H1 (cell line): ENCODE measurements at regions not wholly inside any gene's neighbourhood (a gene's known extent, or its start where the extent isn't known, plus 50 kb on each side); places are given as distances from the start of the nearest gene placed in this dataset.

Experiments used
- CTCF ChIA-PET: fragments of 300-600 bp; sonication (Branson Sonifier 250); formaldehyde crosslinking; loops from one replicate; lab custom pipeline; 2021; ENCODE audit not compliant: partially characterized antibody; lab: Charles Lee
- POLR2A ChIA-PET: fragments of 300-600 bp; sonication (Branson Sonifier 250); formaldehyde crosslinking; loops from one replicate; lab custom pipeline; 2021; ENCODE audit warnings: inconsistent platforms; ENCODE audit not compliant: partially characterized antibody; lab: Charles Lee
- DNase-seq, 2 experiments: peaks; one replicate each; pipeline versions ENCODE4 v3.0.0 to v3.0.0-alpha.2; 2010 to 2022; ENCODE audit warnings: low spot score in 2 of 2, low read depth in 1 of 2, mixed read lengths in 1 of 2
- FAIRE-seq: peaks from 2 replicates; lab custom pipeline; 2011; peaks lifted over from hg19 to GRCh38; lab: Jason Lieb, UNC
- H2AFZ ChIP-seq: 2 replicates; pipeline ENCODE4 v1.8.1; 2012; ENCODE audit warnings: low read length, inconsistent platforms
- H2AK5ac ChIP-seq: 2 replicates; pipeline ENCODE4 v1.6.1; 2013; ENCODE audit warnings: low read depth, low read length
- H2BK120ac ChIP-seq: replicated peaks from 2 replicates; pipeline ENCODE3; 2013; ENCODE audit warnings: low read depth, low read length, inconsistent platforms
- H2BK12ac ChIP-seq: 2 replicates; pipeline ENCODE4 v1.6.1; 2013; ENCODE audit warnings: low read depth, low read length
- H2BK15ac ChIP-seq: 2 replicates; pipeline ENCODE4 v1.6.1; 2013; ENCODE audit warnings: low read length
- H2BK20ac ChIP-seq: 2 replicates; pipeline ENCODE4 v1.6.1; 2013; ENCODE audit warnings: low read length
- H2BK5ac ChIP-seq: 2 replicates; pipeline ENCODE4 v1.6.1; 2013; ENCODE audit warnings: low read depth, low read length
- H3K14ac ChIP-seq: 2 replicates; pipeline ENCODE4 v1.6.1; 2013; ENCODE audit warnings: inconsistent platforms; ENCODE audit not compliant: insufficient read length
- H3K18ac ChIP-seq: 2 replicates; pipeline ENCODE4 v1.6.1; 2013; ENCODE audit warnings: low read length; ENCODE audit errors: extremely low read depth
- H3K23ac ChIP-seq: 2 replicates; pipeline ENCODE4 v1.6.1; 2013; ENCODE audit warnings: inconsistent platforms; ENCODE audit not compliant: insufficient read length
- H3K23me2 ChIP-seq: 2 replicates; pipeline ENCODE4 v1.6.1; 2013; ENCODE audit warnings: low read depth, low read length
- H3K27ac ChIP-seq: 2 replicates; pipeline ENCODE4 v1.6.1; 2011; ENCODE audit warnings: low read depth, low read length, inconsistent platforms
- H3K27me3 ChIP-seq, 4 experiments: replicated peaks in 1 of 4; 1 replicate in 1 of 4; 2 replicates in 3 of 4; pipeline versions ENCODE4 v1.6.1 to v1.8.1; 2011 to 2013; ENCODE audit warnings: low read length in 3 of 4, mild to moderate bottlenecking in 3 of 4, inconsistent platforms in 2 of 4, mixed read lengths in 2 of 4, moderate library complexity in 1 of 4; ENCODE audit not compliant: control insufficient read depth in 3 of 4, insufficient read depth in 3 of 4; ENCODE audit errors: extremely low read depth in 1 of 4
- H3K36me3 ChIP-seq, 4 experiments: 2 replicates each; pipeline versions ENCODE4 v1.6.1 to v1.8.1; 2011 to 2013; ENCODE audit warnings: mild to moderate bottlenecking in 4 of 4, low read length in 3 of 4, moderate library complexity in 2 of 4, control low read depth in 1 of 4, inconsistent platforms in 1 of 4; ENCODE audit not compliant: insufficient read depth in 4 of 4, control insufficient read depth in 2 of 4
- H3K4ac ChIP-seq: replicated peaks from 2 replicates; pipeline ENCODE3; 2013; ENCODE audit warnings: low read length, low read depth, mixed read lengths, inconsistent platforms; ENCODE audit not compliant: insufficient read length
- H3K4me1 ChIP-seq, 4 experiments: replicated peaks in 1 of 4; 1 replicate in 1 of 4; 2 replicates in 3 of 4; pipeline versions ENCODE4 v1.6.1 to v1.8.1; 2011 to 2013; ENCODE audit warnings: low read length in 3 of 4, inconsistent platforms in 2 of 4, mixed read lengths in 1 of 4; ENCODE audit not compliant: insufficient read depth in 4 of 4, control insufficient read depth in 3 of 4
- H3K4me2 ChIP-seq, 2 experiments: 2 replicates each; pipeline versions ENCODE4 v1.6.1 to v1.8.1; 2011 to 2013; ENCODE audit warnings: low read depth in 2 of 2, low read length in 2 of 2, control low read depth in 1 of 2, inconsistent platforms in 1 of 2, mild to moderate bottlenecking in 1 of 2; ENCODE audit not compliant: insufficient read depth in 1 of 2
- H3K4me3 ChIP-seq, 4 experiments: fragments of 200-600, 300-600 bp in 1 of 4; sonication (generic), shearing (Covaris generic), sonication (Bioruptor Twin) in 1 of 4; 2 replicates each; pipeline versions ENCODE4 v1.5.1 to v1.8.1; 2011 to 2016; ENCODE audit warnings: low read length in 4 of 4, low read depth in 3 of 4, control low read depth in 2 of 4, inconsistent platforms in 2 of 4, mild to moderate bottlenecking in 2 of 4, mixed read lengths in 1 of 4, moderate library complexity in 1 of 4; ENCODE audit not compliant: insufficient read depth in 2 of 4; ENCODE audit errors: extremely low read depth in 1 of 4
- H3K56ac ChIP-seq: replicated peaks from 2 replicates; pipeline ENCODE3; 2013; ENCODE audit warnings: low read depth, mild to moderate bottlenecking, mixed read lengths, low read length, inconsistent platforms; ENCODE audit not compliant: insufficient read length
- H3K79me1 ChIP-seq: 2 replicates; pipeline ENCODE4 v1.6.1; 2013; ENCODE audit warnings: low read depth, low read length, control low read depth
- H3K79me2 ChIP-seq, 2 experiments: 2 replicates each; pipeline versions ENCODE4 v1.6.1 to v1.8.1; 2012 to 2013; ENCODE audit warnings: low read length in 2 of 2, mild to moderate bottlenecking in 2 of 2, inconsistent platforms in 1 of 2; ENCODE audit not compliant: insufficient read depth in 2 of 2, control insufficient read depth in 1 of 2
- H3K9ac ChIP-seq, 4 experiments: replicated peaks in 1 of 4; 1 replicate in 1 of 4; 2 replicates in 3 of 4; pipeline versions ENCODE4 v1.6.1 to v1.8.1; 2011 to 2013; ENCODE audit warnings: low read depth in 3 of 4, low read length in 3 of 4, control low read depth in 2 of 4, mild to moderate bottlenecking in 2 of 4, moderate library complexity in 2 of 4, inconsistent platforms in 1 of 4; ENCODE audit errors: extremely low read depth in 1 of 4
- H3K9me3 ChIP-seq, 2 experiments: 2 replicates each; pipeline versions ENCODE4 v1.6.1 to v1.8.1; 2012 to 2013; ENCODE audit warnings: mild to moderate bottlenecking in 2 of 2, moderate library complexity in 2 of 2, control low read depth in 1 of 2, inconsistent platforms in 1 of 2, low read depth in 1 of 2, low read length in 1 of 2, mixed read lengths in 1 of 2; ENCODE audit not compliant: insufficient read depth in 2 of 2
- H4K20me1 ChIP-seq, 2 experiments: replicated peaks in 1 of 2; 2 replicates each; pipeline versions ENCODE3 to v1.8.1; 2011 to 2013; ENCODE audit warnings: inconsistent platforms in 2 of 2, low read length in 2 of 2, mild to moderate bottlenecking in 1 of 2; ENCODE audit not compliant: insufficient read depth in 2 of 2, control insufficient read depth in 1 of 2
- H4K5ac ChIP-seq: 2 replicates; pipeline ENCODE4 v1.6.1; 2013; ENCODE audit warnings: low read length, low read depth, mixed read lengths, inconsistent platforms; ENCODE audit not compliant: insufficient read length
- H4K8ac ChIP-seq: 2 replicates; pipeline ENCODE4 v1.8.0; 2013; ENCODE audit warnings: mild to moderate bottlenecking, moderate library complexity, low read length, inconsistent platforms; ENCODE audit not compliant: insufficient read depth; ENCODE audit errors: extremely low read depth
- H4K91ac ChIP-seq: replicated peaks from 2 replicates; pipeline ENCODE3; 2013; ENCODE audit warnings: low read length, mixed read lengths, inconsistent platforms; ENCODE audit not compliant: insufficient read length
- BACH1 ChIP-seq: IDR thresholded peaks from 2 replicates; pipeline ENCODE4 v1.6.1; 2012; ENCODE audit warnings: low read length, improper control_type of control experiment
- CHD1 ChIP-seq: IDR thresholded peaks from 2 replicates; pipeline ENCODE4 v1.6.1; 2012; ENCODE audit warnings: low read depth, low read length, improper control_type of control experiment
- CTBP2 ChIP-seq: IDR thresholded peaks from 2 replicates; pipeline ENCODE4 v1.7.0; 2011; ENCODE audit warnings: borderline replicate concordance, mild to moderate bottlenecking, moderate library complexity, mixed read lengths, low read length; ENCODE audit not compliant: insufficient read depth, insufficient read length
- FOSL1 ChIP-seq: IDR thresholded peaks from 2 replicates; pipeline ENCODE4 v1.6.1; 2011; ENCODE audit warnings: mild to moderate bottlenecking, low read depth, low read length, moderate library complexity; ENCODE audit not compliant: insufficient read depth
- JUN ChIP-seq: IDR thresholded peaks from 2 replicates; pipeline ENCODE4 v1.6.1; 2011; ENCODE audit warnings: low read depth, mild to moderate bottlenecking, improper control_type of control experiment, low read length
- MAFK ChIP-seq: IDR thresholded peaks from 2 replicates; pipeline ENCODE4 v1.6.1; 2012; ENCODE audit warnings: low read depth, mild to moderate bottlenecking, improper control_type of control experiment, low read length
- NANOG ChIP-seq: IDR thresholded peaks from 2 replicates; pipeline ENCODE4 v1.6.1; 2011; ENCODE audit warnings: low read length, low read depth, mild to moderate bottlenecking, inconsistent platforms; ENCODE audit not compliant: insufficient read depth, poor library complexity, severe bottlenecking
- NRF1 ChIP-seq: IDR thresholded peaks from 2 replicates; pipeline ENCODE4 v1.6.1; 2011; ENCODE audit warnings: mild to moderate bottlenecking, low read depth, low read length, improper control_type of control experiment
- POLR2AphosphoS5 ChIP-seq: IDR thresholded peaks from 2 replicates; pipeline ENCODE4 v1.6.1; 2011; ENCODE audit warnings: low read depth, low read length
- RBBP5 ChIP-seq: IDR thresholded peaks from 2 replicates; pipeline ENCODE4 v1.7.1; 2012; ENCODE audit warnings: low read depth, mild to moderate bottlenecking, inconsistent platforms, low read length, moderate library complexity, borderline replicate concordance
- SAP30 ChIP-seq: fragments of 300-600 bp; sonication (generic); IDR thresholded peaks from 2 replicates; pipeline ENCODE4 v1.7.1; 2012; ENCODE audit warnings: low read length, moderate library complexity, mild to moderate bottlenecking, inconsistent platforms; ENCODE audit not compliant: insufficient read depth, insufficient replicate concordance
- SP4 ChIP-seq: IDR thresholded peaks from 2 replicates; pipeline ENCODE4 v1.6.1; 2012; ENCODE audit warnings: low read length, inconsistent platforms
- WGBS, 2 experiments: shearing (Covaris generic) in 1 of 2; methylation state at CpG; one replicate each; pipeline versions ENCODE4 v1.1.6 to v1.1.7; 2013 to 2015; ENCODE audit warnings: low lambda C conversion rate in 2 of 2, mixed read lengths in 2 of 2, inconsistent platforms in 1 of 2, low coverage in 1 of 2, missing lambda C conversion rate in 1 of 2; ENCODE audit not compliant: insufficient replicate concordance in 2 of 2, insufficient coverage in 1 of 2, insufficient read length in 1 of 2; ENCODE audit errors: extremely low coverage in 1 of 2, missing lambda C conversion rate in 1 of 2; 5-methylcytosine and 5-hydroxymethylcytosine counted together

DNA sequence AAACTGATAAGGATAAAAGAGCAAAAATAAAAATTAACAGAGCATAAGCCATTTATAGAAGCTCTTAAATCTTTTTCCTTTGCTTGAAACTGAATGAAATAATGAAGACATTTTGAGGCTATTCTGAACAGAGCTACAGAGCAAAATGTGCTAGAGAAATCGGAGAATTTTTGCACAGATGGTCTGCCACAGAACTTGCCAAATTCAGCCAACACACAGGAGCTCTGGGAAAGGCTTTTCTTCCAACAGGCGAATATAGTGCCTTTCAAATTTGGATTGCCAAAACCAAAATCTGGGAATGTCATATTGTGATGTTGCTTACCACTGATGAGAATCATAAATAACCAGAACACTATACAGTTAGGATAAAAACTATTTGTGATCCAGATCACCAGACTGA, 406.3 kb downstream of the RPL10L start (continued):
- TF ChIP-seq CHD1: no peak

- Histone ChIP-seq H2BK12ac (no peak overlapping the region), H3K9ac (no peak overlapping the region), H3K4me2 (no peak overlapping the region), H4K91ac (no peak overlapping the region), H2BK120ac (no peak overlapping the region), H3K56ac (no peak overlapping the region), H2BK5ac (no peak overlapping the region), H2AFZ (no peak overlapping the region), H3K36me3 (no peaks in the 10 kb centered on the region), H4K5ac (no peak overlapping the region), H2AK5ac (no peak overlapping the region), H3K23me2 (no peaks in the 10 kb centered on the region), H2BK20ac (no peak overlapping the region), H3K4ac (no peak overlapping the region), H3K4me3 (no peak overlapping the region), H4K20me1 (no peaks in the 10 kb centered on the region), H3K23ac (no peak overlapping the region), H3K27me3 (no peaks in the 10 kb centered on the region), H3K14ac (no peak overlapping the region), H3K9me3 (no peaks in the 10 kb centered on the region), H4K8ac (no peak overlapping the region), H2BK15ac (no peak overlapping the region), H3K79me1 (no peaks in the 10 kb centered on the region), H3K79me2 (no peaks in the 10 kb centered on the region), H3K27ac (no peak overlapping the region), H3K18ac (no peak overlapping the region), H3K4me1 (no peaks in the 10 kb centered on the region)
- DNase-seq (no peak), FAIRE-seq (no peak)
- ChIA-PET POLR2A (interaction anchor here (1.1 kb wide), 1 partner anchor 16 kb away, joined by 3 read pairs; no protein-coding TSS in a partner anchor), CTCF (no interaction called here)
- WGBS, 2 experiments: 88% methylated on average over 2 of the region's 2 CpGs; no CpG with 5 or more reads in 1 of the 2 experiments
- TF ChIP-seq SP4 (no peak), SAP30 (no peak), BACH1 (no peak), NRF1 (no peak), MAFK (no peak), NANOG (no peak), RBBP5 (no peak), FOSL1 (no peak), POLR2AphosphoS5 (no peak), JUN (no peak), CTBP2 (no peak)
Measured at GRCh38 chr14:46233786-46234185, 417.8 kb downstream of the RPL10L start.
